ENCODE measurements at regions not wholly inside any gene's neighbourhood (a gene's known extent, or its start where the extent isn't known, plus 50 kb on each side); places are given as distances from the start of the nearest gene placed in this dataset.

DNA sequence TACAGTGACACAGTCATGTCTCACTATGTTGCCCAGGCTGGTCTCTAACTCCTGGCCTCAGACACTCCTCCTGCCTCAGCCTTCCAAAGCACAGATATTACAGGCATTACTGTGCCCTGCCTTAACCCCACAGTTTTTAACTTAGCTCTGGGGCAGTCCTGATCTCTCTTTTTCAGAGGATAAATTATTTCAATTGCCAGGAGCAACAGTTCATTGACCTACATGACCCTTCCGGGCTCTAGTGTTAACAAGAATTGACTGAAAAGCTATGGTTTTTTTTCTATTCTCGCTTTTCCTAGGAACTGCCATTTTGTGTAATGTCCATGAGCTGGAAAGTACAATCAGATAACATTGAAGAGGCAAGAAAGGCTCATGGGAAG is 92.8 kb downstream of the HNRNPLL start:
- POLR2A ChIA-PET = no interaction called here
- Mint-ChIP-seq H3K36me3 (no peaks in the 10 kb centered on the region), H3K27me3 (peaks cover 0 to 2% (median 0%) of the 10 kb centered on the region in 5 donors), H3K27ac (peak overlapping the region in 1 of 10 donors; percentile 6), H3K9me3 (no peaks in the 10 kb centered on the region), H3K4me1 (peaks cover 0 to 6% (median 3%) of the 10 kb centered on the region in 4 donors), H3K4me3 (no peak overlapping the region)
- ATAC-seq (no peak), DNase-seq (no peak)

DNA sequence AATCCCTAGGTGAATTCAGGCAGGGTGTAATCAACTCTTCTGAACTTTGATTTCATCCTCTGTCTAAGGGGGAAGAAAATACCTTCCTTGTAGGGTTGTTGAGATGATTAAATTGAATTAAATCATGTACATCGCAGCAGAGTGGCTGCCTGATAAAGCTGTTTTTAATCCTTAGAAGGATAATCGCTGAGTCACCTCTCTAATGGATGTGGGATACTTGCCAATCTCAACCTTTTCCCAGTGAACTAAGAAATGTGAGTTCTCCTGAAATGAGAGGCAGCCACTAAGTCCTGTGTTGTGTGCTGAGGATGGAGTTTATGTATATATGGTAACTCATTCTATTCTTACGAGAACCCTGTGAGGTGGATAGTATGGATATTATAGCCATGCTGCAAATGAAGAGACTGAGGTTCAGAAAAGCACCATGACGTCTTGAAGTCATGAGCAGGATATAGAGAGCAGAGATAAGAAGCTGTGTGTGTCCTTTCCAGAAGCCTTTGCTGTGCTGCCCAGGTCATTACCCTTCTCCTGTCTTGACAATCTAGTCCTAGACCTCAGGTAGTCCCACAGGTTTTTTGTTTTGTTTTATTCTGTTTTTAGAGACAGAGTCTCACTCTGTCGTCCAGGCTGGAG is 93.3 kb downstream of the HNRNPLL start:
- Mint-ChIP-seq H3K9me3 (no peaks in the 10 kb centered on the region), H3K4me3 (no peak overlapping the region), H3K36me3 (no peaks in the 10 kb centered on the region), H3K27me3 (peaks cover 0 to 2% (median 0%) of the 10 kb centered on the region in 5 donors), H3K27ac (no peak overlapping the region), H3K4me1 (peaks cover 0 to 6% (median 3%) of the 10 kb centered on the region in 4 donors)
- POLR2A ChIA-PET = interaction anchor here (0.5 kb wide), 2 partner anchors 231 to 525 kb away, joined by 3 to 4 read pairs; no protein-coding TSS in a partner anchor
- no peak for DNase-seq
- ATAC-seq = no peak

DNA sequence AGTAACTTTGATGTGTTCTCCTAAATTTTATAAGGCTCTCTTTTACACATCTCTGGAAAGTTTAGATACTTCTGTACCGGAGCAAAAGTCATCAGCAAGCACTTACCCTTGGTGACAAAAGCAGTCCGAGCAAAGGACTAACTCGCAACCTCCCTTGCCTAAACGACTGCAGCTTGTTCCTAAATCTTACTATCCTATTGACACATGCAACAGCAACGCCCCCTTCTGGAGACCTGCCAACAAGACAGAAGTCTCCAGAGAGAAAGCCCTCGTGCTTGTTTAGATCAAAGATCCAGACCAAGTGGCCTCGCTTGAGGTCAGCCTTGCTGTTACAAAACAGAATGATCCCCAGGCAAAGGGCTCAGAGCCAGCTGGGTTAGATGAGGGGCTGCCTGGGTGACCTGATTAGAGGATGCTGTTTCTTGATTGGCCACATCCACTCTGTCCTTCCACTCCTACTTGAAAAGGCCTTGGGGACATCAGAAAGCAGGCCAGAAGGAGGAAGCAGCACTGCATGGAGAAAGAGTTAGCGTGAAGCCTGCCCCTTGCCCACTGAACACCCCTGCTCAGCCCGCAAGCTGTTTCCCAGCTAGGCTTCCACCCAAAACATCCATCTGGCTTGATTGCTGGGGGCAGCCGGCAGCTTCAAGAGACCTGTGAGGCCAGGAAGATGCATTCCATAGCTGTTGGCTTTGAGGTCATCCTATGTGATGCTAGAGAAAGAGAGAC is 94.3 kb downstream of the HNRNPLL start:
- POLR2A ChIA-PET = interaction anchor here (0.5 to 0.6 kb wide), 4 partner anchors 110 to 524 kb away, joined by 3 to 5 read pairs (median 4); no protein-coding TSS in a partner anchor
- DNase-seq = peak; percentile 55 to 88 (median 71)
- peak; percentile 75 to 80 for ATAC-seq
- Mint-ChIP-seq H3K4me1 (peaks cover 0 to 6% (median 3%) of the 10 kb centered on the region in 4 donors), H3K9me3 (no peaks in the 10 kb centered on the region), H3K4me3 (no peak overlapping the region), H3K27me3 (peaks cover 0 to 2% (median 0%) of the 10 kb centered on the region in 5 donors), H3K36me3 (no peaks in the 10 kb centered on the region), H3K27ac (peak overlapping the region in 2 of 10 donors; percentile 67 to 68)

DNA sequence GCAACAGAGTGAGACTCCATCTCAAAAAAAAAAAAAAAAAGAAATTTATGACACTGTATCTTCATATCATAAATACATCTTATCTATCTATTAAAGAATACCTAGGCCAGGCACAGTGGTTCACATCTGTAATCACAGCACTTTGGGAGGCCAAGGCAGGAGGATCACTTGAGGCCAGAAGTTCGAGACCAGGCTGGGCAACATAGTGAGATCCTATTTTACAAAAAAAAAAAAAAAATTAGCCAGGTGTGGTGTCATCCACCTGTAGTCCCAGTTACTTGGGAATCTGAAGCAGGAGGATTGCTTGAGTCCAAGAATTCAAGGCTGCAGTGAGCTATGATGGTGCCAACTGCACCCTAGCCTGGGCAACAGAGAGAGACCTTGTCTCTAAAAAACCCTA is 95.0 kb downstream of the HNRNPLL start:
- H3K27me3 Mint-ChIP-seq = peaks cover 0 to 4% (median 0%) of the 10 kb centered on the region in 5 donors
- H3K36me3 Mint-ChIP-seq = peaks cover 0 to 1% (median under 1%) of the 10 kb centered on the region in 3 donors
- peaks cover 0 to 1% (median 0%) of the 10 kb centered on the region in 9 donors for H3K9me3 Mint-ChIP-seq
- no peak for ATAC-seq
- DNase-seq = no peak
- POLR2A ChIA-PET = interaction anchor here (0.6 kb wide), 1 partner anchor 174 kb away, joined by 4 read pairs; no protein-coding TSS in a partner anchor
- H3K27ac Mint-ChIP-seq = no peak overlapping the region
- H3K4me3 Mint-ChIP-seq = no peak overlapping the region
- peaks cover 0 to 6% (median 3%) of the 10 kb centered on the region in 4 donors for H3K4me1 Mint-ChIP-seq

GRCh38 chr2:38505779-38506178 is 96.9 kb downstream of the HNRNPLL start:
- no peak overlapping the region for H3K27ac Mint-ChIP-seq
- H3K36me3 Mint-ChIP-seq = peaks cover 0 to 12% (median 9%) of the 10 kb centered on the region in 3 donors
- peaks cover 0 to 14% (median 5%) of the 10 kb centered on the region in 9 donors for H3K9me3 Mint-ChIP-seq
- peaks cover 0 to 6% (median 4%) of the 10 kb centered on the region in 4 donors for H3K4me1 Mint-ChIP-seq
- no peak overlapping the region for H3K4me3 Mint-ChIP-seq
- peaks cover 0 to 6% (median 3%) of the 10 kb centered on the region in 5 donors for H3K27me3 Mint-ChIP-seq
- POLR2A ChIA-PET = interaction anchor here (0.6 kb wide), 1 partner anchor 610 kb away, joined by 3 read pairs; no protein-coding TSS in a partner anchor
- DNase-seq = no peak
- ATAC-seq = no peak

- ATAC-seq (no peak), DNase-seq (no peak)
- Mint-ChIP-seq H3K4me3 (no peak overlapping the region), H3K4me1 (peaks cover 0 to 6% (median 4%) of the 10 kb centered on the region in 4 donors), H3K9me3 (peaks cover 0 to 14% (median 5%) of the 10 kb centered on the region in 9 donors), H3K27me3 (peaks cover 2 to 15% (median 4%) of the 10 kb centered on the region in 5 donors), H3K27ac (peak overlapping the region in 1 of 10 donors; percentile 13), H3K36me3 (peaks cover 0 to 12% (median 9%) of the 10 kb centered on the region in 3 donors)
- POLR2A ChIA-PET = no interaction called here
Measured at GRCh38 chr2:38504169-38504568, 98.6 kb downstream of the HNRNPLL start.

DNA sequence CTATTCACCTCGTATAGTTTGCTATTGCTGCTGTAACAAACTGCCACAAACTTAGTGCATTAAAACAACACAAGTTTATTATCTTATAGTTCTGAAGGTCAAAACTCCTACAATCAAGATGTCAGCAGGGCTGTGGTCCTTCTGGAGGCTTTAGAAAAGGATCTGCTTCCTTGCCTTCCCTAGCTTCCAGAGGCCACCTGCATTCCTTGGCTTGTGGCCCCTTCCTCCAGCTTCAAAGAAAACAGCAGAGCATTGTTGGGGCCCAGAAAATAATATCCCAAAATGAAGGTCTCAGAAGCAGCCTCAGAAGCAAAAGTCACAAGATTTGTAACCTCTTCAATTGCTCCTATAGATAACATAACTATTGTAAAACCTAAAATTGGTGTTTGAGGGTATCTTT is 100.6 kb downstream of the HNRNPLL start:
- DNase-seq (no peak), ATAC-seq (no peak)
- Mint-ChIP-seq H3K36me3 (peaks cover 0 to 12% (median 9%) of the 10 kb centered on the region in 3 donors), H3K27ac (no peak overlapping the region), H3K4me1 (peaks cover 2 to 9% (median 7%) of the 10 kb centered on the region in 4 donors), H3K27me3 (peaks cover 2 to 15% (median 4%) of the 10 kb centered on the region in 5 donors), H3K9me3 (peaks cover 0 to 14% (median 5%) of the 10 kb centered on the region in 9 donors), H3K4me3 (no peak overlapping the region)
- POLR2A ChIA-PET = no interaction called here

- POLR2A ChIA-PET = interaction anchor here (0.6 kb wide), 1 partner anchor 113 kb away, joined by 6 read pairs; no protein-coding TSS in a partner anchor
- H3K36me3 Mint-ChIP-seq = peaks cover 0 to 12% (median 9%) of the 10 kb centered on the region in 3 donors
- peaks cover 2 to 9% (median 7%) of the 10 kb centered on the region in 4 donors for H3K4me1 Mint-ChIP-seq
- H3K9me3 Mint-ChIP-seq = peaks cover 0 to 14% (median 5%) of the 10 kb centered on the region in 9 donors
- H3K27me3 Mint-ChIP-seq = peaks cover 2 to 15% (median 3%) of the 10 kb centered on the region in 5 donors
- DNase-seq (no peak), ATAC-seq (no peak)
- no peak overlapping the region for H3K4me3 Mint-ChIP-seq
- no peak overlapping the region for H3K27ac Mint-ChIP-seq
Measured at GRCh38 chr2:38500283-38500634, 102.5 kb downstream of the HNRNPLL start.

GRCh38 chr2:38499548-38500282 is 103.0 kb downstream of the HNRNPLL start:
- Mint-ChIP-seq H3K27me3 (peaks cover 2 to 15% (median 3%) of the 10 kb centered on the region in 5 donors), H3K4me3 (no peak overlapping the region), H3K4me1 (peaks cover 2 to 9% (median 7%) of the 10 kb centered on the region in 4 donors), H3K9me3 (peaks cover 0 to 14% (median 5%) of the 10 kb centered on the region in 9 donors), H3K27ac (no peak overlapping the region), H3K36me3 (peaks cover 0 to 12% (median 9%) of the 10 kb centered on the region in 3 donors)
- POLR2A ChIA-PET = interaction anchor here (0.6 kb wide), 1 partner anchor 112 kb away, joined by 6 read pairs; no protein-coding TSS in a partner anchor
- no peak for ATAC-seq
- DNase-seq = no peak

DNA sequence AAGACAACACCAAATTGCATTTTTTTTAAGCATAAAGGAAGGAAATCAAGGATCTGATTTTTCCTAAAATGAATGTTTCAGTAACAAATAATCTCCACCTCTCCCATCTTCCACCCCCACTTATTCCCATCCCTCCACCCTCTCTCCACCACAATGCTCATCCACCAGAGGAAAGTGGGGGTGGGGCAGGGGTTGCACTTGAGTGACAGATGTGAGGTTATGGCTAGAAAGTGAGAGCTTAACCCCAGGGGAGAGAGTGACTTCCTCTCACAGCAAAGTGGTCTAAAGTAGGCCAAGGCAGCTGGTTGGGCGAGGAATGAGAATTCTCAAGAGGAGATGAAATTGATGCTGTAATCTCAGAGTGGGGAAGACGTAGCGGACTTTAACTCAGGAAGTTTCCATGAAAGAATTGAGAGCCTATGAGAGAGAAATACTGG is 104.7 kb downstream of the HNRNPLL start:
- POLR2A ChIA-PET = no interaction called here
- H3K27ac Mint-ChIP-seq = peak overlapping the region in 5 of 10 donors; percentile 5 to 44 (median 23)
- no peak for DNase-seq

DNA sequence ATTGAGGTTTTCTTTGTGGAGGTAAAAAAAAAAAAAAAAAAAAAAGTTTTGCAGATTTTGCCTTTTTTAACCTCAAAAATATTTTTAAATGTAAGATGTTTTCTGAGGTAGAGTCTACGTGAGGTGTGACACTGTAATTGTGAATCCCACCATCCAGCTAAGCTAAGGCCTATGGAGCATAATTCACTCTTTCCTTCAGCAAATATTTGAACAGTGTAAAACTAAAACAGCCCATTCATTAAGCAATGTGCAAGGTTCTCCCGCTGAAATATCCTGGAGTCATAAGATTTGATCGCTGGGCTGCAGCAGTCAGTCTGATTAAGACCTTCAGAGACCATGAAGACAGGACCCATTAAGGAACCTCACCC is 105.1 kb downstream of the HNRNPLL start:
- POLR2A ChIA-PET = no interaction called here

More for the DNA sequence above, 104.7 kb downstream of the HNRNPLL start:
- peaks cover 0 to 14% (median 5%) of the 10 kb centered on the region in 9 donors for H3K9me3 Mint-ChIP-seq
- ATAC-seq = no peak
- no peak overlapping the region for H3K4me3 Mint-ChIP-seq
- peaks cover 2 to 12% (median 3%) of the 10 kb centered on the region in 5 donors for H3K27me3 Mint-ChIP-seq
- H3K36me3 Mint-ChIP-seq = peaks cover 0 to 12% (median 9%) of the 10 kb centered on the region in 3 donors
- peaks cover 2 to 9% (median 7%) of the 10 kb centered on the region in 4 donors for H3K4me1 Mint-ChIP-seq

More for the DNA sequence above, 105.1 kb downstream of the HNRNPLL start:
- peaks cover 2 to 9% (median 7%) of the 10 kb centered on the region in 4 donors for H3K4me1 Mint-ChIP-seq
- DNase-seq (no peak), ATAC-seq (no peak)
- peaks cover 2 to 12% (median 3%) of the 10 kb centered on the region in 5 donors for H3K27me3 Mint-ChIP-seq
- H3K36me3 Mint-ChIP-seq = peaks cover 0 to 10% (median 8%) of the 10 kb centered on the region in 3 donors
- H3K27ac Mint-ChIP-seq = peak overlapping the region in 2 of 10 donors; percentile 12 to 44
- no peak overlapping the region for H3K4me3 Mint-ChIP-seq
- peaks cover 0 to 12% (median 4%) of the 10 kb centered on the region in 9 donors for H3K9me3 Mint-ChIP-seq

Measured in naive thymus-derived CD8-positive, alpha-beta T cell (primary cell).